ENCODE measurements at regions not wholly inside any gene's neighbourhood (a gene's known extent, or its start where the extent isn't known, plus 50 kb on each side); places are given as distances from the start of the nearest gene placed in this dataset.

GRCh38 chr5:174618589-174618988 is 105.8 kb upstream of the MSX2 start:
- Mint-ChIP-seq H3K27me3 (ENCODE audit: unreplicated experiment) (peaks cover 2% of the 10 kb centered on the region), H3K4me1 (ENCODE audit: unreplicated experiment) (peaks cover 7% of the 10 kb centered on the region), H3K4me3 (ENCODE audit: unreplicated experiment) (no peak overlapping the region), H3K27ac (ENCODE audit: unreplicated experiment) (no peak overlapping the region), H3K9me3 (ENCODE audit: unreplicated experiment) (no peaks in the 10 kb centered on the region), H3K36me3 (ENCODE audit: low read depth, unreplicated experiment) (no peaks in the 10 kb centered on the region)
- no peak for DNase-seq (ENCODE audit: low spot score)
- TF ChIP-seq CTCF (IDR thresholded peaks at IDR 0.05; ENCODE audit: unreplicated experiment) = no peak

GRCh38 chr5:174622067-174622466 is 102.3 kb upstream of the MSX2 start:
- no peak for TF ChIP-seq CTCF (IDR thresholded peaks at IDR 0.05; ENCODE audit: unreplicated experiment)
- Mint-ChIP-seq H3K27me3 (ENCODE audit: unreplicated experiment) (peaks cover 8% of the 10 kb centered on the region), H3K27ac (ENCODE audit: unreplicated experiment) (no peak overlapping the region), H3K36me3 (ENCODE audit: low read depth, unreplicated experiment) (no peaks in the 10 kb centered on the region), H3K4me3 (ENCODE audit: unreplicated experiment) (no peak overlapping the region), H3K9me3 (ENCODE audit: unreplicated experiment) (no peaks in the 10 kb centered on the region), H3K4me1 (ENCODE audit: unreplicated experiment) (peaks cover 7% of the 10 kb centered on the region)
- no peak for DNase-seq (ENCODE audit: low spot score)

- peaks cover 7% of the 10 kb centered on the region for H3K4me1 Mint-ChIP-seq (ENCODE audit: unreplicated experiment)
- no peak overlapping the region for H3K27ac Mint-ChIP-seq (ENCODE audit: unreplicated experiment)
- H3K9me3 Mint-ChIP-seq (ENCODE audit: unreplicated experiment) = no peaks in the 10 kb centered on the region
- H3K4me3 Mint-ChIP-seq (ENCODE audit: unreplicated experiment) = no peak overlapping the region
- no peaks in the 10 kb centered on the region for H3K36me3 Mint-ChIP-seq (ENCODE audit: low read depth, unreplicated experiment)
- peaks cover 8% of the 10 kb centered on the region for H3K27me3 Mint-ChIP-seq (ENCODE audit: unreplicated experiment)
- TF ChIP-seq CTCF (IDR thresholded peaks at IDR 0.05; ENCODE audit: unreplicated experiment) = no peak
- DNase-seq (ENCODE audit: low spot score) = no peak
Measured at GRCh38 chr5:174623018-174623417, 101.4 kb upstream of the MSX2 start.

- H3K36me3 Mint-ChIP-seq (ENCODE audit: low read depth, unreplicated experiment) = no peaks in the 10 kb centered on the region
- peaks cover 8% of the 10 kb centered on the region for H3K27me3 Mint-ChIP-seq (ENCODE audit: unreplicated experiment)
- no peak for DNase-seq (ENCODE audit: low spot score)
- peaks cover 7% of the 10 kb centered on the region for H3K4me1 Mint-ChIP-seq (ENCODE audit: unreplicated experiment)
- no peak overlapping the region for H3K4me3 Mint-ChIP-seq (ENCODE audit: unreplicated experiment)
- H3K27ac Mint-ChIP-seq (ENCODE audit: unreplicated experiment) = no peak overlapping the region
- no peak for TF ChIP-seq CTCF (IDR thresholded peaks at IDR 0.05; ENCODE audit: unreplicated experiment)
- no peaks in the 10 kb centered on the region for H3K9me3 Mint-ChIP-seq (ENCODE audit: unreplicated experiment)
Measured at GRCh38 chr5:174623433-174624019, 100.9 kb upstream of the MSX2 start.

GRCh38 chr5:174624733-174625522 is 99.5 kb upstream of the MSX2 start:
- DNase-seq (ENCODE audit: low spot score) = no peak
- Mint-ChIP-seq H3K4me3 (ENCODE audit: unreplicated experiment) (no peak overlapping the region), H3K36me3 (ENCODE audit: low read depth, unreplicated experiment) (no peaks in the 10 kb centered on the region), H3K4me1 (ENCODE audit: unreplicated experiment) (no peaks in the 10 kb centered on the region), H3K9me3 (ENCODE audit: unreplicated experiment) (no peaks in the 10 kb centered on the region), H3K27me3 (ENCODE audit: unreplicated experiment) (peaks cover 8% of the 10 kb centered on the region), H3K27ac (ENCODE audit: unreplicated experiment) (no peak overlapping the region)
- TF ChIP-seq CTCF (IDR thresholded peaks at IDR 0.05; ENCODE audit: unreplicated experiment) = no peak
